ENCODE measurements at regions not wholly inside any gene's neighbourhood (a gene's known extent, or its start where the extent isn't known, plus 50 kb on each side); places are given as distances from the start of the nearest gene placed in this dataset.

DNA sequence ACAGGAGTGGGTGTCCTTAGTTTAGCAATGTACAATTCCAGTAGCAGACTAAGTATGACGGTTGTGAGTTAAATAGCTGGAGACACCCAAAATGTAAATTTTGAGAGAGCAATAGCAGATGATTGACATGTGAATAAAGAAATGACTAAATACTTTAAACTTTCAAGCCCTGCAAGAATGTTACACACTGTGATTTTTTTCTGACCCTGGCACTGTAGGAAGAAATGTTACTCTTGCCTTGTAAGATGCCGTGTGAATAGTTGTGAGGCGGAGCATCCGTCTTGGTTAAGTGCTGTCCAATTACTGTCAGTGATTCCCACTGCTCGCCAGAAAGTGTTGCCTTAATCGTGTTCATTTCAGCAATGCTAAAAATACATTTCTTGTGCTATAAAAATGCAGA lies 1248.1 kb downstream of the RAPGEF2 start:
- TF ChIP-seq, protein P1, sequence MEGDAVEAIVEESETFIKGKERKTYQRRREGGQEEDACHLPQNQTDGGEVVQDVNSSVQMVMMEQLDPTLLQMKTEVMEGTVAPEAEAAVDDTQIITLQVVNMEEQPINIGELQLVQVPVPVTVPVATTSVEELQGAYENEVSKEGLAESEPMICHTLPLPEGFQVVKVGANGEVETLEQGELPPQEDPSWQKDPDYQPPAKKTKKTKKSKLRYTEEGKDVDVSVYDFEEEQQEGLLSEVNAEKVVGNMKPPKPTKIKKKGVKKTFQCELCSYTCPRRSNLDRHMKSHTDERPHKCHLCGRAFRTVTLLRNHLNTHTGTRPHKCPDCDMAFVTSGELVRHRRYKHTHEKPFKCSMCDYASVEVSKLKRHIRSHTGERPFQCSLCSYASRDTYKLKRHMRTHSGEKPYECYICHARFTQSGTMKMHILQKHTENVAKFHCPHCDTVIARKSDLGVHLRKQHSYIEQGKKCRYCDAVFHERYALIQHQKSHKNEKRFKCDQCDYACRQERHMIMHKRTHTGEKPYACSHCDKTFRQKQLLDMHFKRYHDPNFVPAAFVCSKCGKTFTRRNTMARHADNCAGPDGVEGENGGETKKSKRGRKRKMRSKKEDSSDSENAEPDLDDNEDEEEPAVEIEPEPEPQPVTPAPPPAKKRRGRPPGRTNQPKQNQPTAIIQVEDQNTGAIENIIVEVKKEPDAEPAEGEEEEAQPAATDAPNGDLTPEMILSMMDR (IDR thresholded peaks at IDR 0.05), result no peak
- no peak for TF ChIP-seq POLR2A (IDR thresholded peaks at IDR 0.05)
- TF ChIP-seq EP300 (IDR thresholded peaks at IDR 0.05), result no peak

Measured in sigmoid colon (tissue), 4 donors.